HEK293 (cell line): ENCODE measurements at regions not wholly inside any gene's neighbourhood (a gene's known extent, or its start where the extent isn't known, plus 50 kb on each side); places are given as distances from the start of the nearest gene placed in this dataset.

ENCODE experiments used
- CTCF ChIA-PET: fragments of 350-600 bp; formaldehyde crosslinking; extraction: SDS; loops from one replicate; lab custom pipeline; 2021; ENCODE audit warnings: antibody characterized with exemption; lab: Yijun Ruan, JAX
- POLR2A ChIA-PET: fragments of 300-600 bp; formaldehyde crosslinking; extraction: SDS; loops from one replicate; lab custom pipeline; 2020; ENCODE audit warnings: antibody characterized with exemption, inconsistent platforms; lab: Yijun Ruan, JAX
- H3K27ac ChIP-seq: fragments of 200-500 bp; sonication (Bioruptor generic); 2 replicates; pipeline ENCODE4 v1.5.1; 2014; ENCODE audit warnings: low read depth, low read length, control low read depth, inconsistent platforms; ENCODE audit errors: extremely low read depth
- H3K36me3 ChIP-seq, 2 experiments: fragments of 200-500 bp in 1 of 2; sonication (Bioruptor generic) in 1 of 2; 1 replicate in 1 of 2; 2 replicates in 1 of 2; pipeline ENCODE4 v1.5.1; 2014 to 2017; ENCODE audit warnings: inconsistent platforms in 2 of 2, low read length in 2 of 2; ENCODE audit not compliant: control insufficient read depth in 2 of 2, insufficient read depth in 1 of 2
- H3K4me1 ChIP-seq: fragments of 200-500 bp; sonication (Bioruptor generic); 2 replicates; pipeline ENCODE4 v1.5.1; 2014; ENCODE audit warnings: mild to moderate bottlenecking, low read length, inconsistent platforms; ENCODE audit not compliant: control insufficient read depth, insufficient read depth
- H3K4me3 ChIP-seq: 2 replicates; pipeline ENCODE4 v1.5.1; 2011; ENCODE audit warnings: low read depth, mild to moderate bottlenecking, control low read depth, low read length, moderate library complexity
- H3K9me3 ChIP-seq: fragments of 200-500 bp; sonication (Bioruptor generic); 2 replicates; pipeline ENCODE4 v1.5.1; 2014; ENCODE audit warnings: low read depth, low read length, inconsistent platforms; ENCODE audit not compliant: control insufficient read depth, insufficient read depth
- GLI4 ChIP-seq: fragments of 450-650 bp; formaldehyde crosslinking; IDR thresholded peaks from 2 replicates; pipeline ENCODE4 v1.5.1; 2016; ENCODE audit warnings: missing biosample characterization, missing genetic modification characterization
- ZEB2 ChIP-seq: fragments of 450-650 bp; formaldehyde crosslinking; IDR thresholded peaks from 2 replicates; pipeline ENCODE4 v1.5.1; 2016; ENCODE audit warnings: missing biosample characterization, missing genetic modification characterization
- ZNF133 ChIP-seq: fragments of 450-650 bp; formaldehyde crosslinking; IDR thresholded peaks from 2 replicates; pipeline ENCODE4 v1.5.1; 2016; ENCODE audit warnings: missing biosample characterization, missing genetic modification characterization
- ZNF19 ChIP-seq: fragments of 450-650 bp; formaldehyde crosslinking; IDR thresholded peaks from 2 replicates; pipeline ENCODE4; 2016; ENCODE audit warnings: missing biosample characterization, missing genetic modification characterization, low read depth

DNA sequence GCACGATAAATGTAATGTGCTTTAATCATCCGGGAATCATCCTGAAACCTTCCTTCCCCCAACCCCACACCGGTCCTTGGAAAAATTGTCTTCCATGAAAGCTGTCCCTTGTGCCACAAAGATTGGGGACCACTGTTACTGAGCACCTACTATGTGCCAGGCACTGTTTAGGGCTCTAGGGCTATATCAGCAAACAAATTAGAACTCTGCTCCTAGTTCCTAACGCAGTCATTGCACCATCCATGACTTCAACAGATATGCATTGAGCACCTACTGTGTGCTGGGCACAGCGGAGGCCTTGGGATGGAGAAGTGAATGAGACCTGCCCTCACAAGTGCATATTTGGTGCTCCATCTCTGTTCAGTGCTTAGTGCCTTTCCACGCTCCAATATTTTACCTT lies 50.3 kb upstream of the BLCAP start:
- CTCF ChIA-PET: no interaction called here
- Histone ChIP-seq H3K36me3 (no peaks in the 10 kb centered on the region), H3K9me3 (no peaks in the 10 kb centered on the region), H3K4me3 (no peak overlapping the region), H3K27ac (no peak overlapping the region), H3K4me1 (no peaks in the 10 kb centered on the region)
- POLR2A ChIA-PET: no interaction called here
- no peak for TF ChIP-seq GLI4 (tag by site-specific recombination)
- TF ChIP-seq ZNF19: no peak
- no peak for TF ChIP-seq ZNF133 (tag by site-specific recombination)
- TF ChIP-seq ZEB2 (tag by site-specific recombination): no peak
